Adrenal gland (tissue), 5 donors: ENCODE measurements at regions not wholly inside any gene's neighbourhood (a gene's known extent, or its start where the extent isn't known, plus 50 kb on each side); places are given as distances from the start of the nearest gene placed in this dataset.

ENCODE experiments used
- CTCF ChIP-seq, 6 experiments: fragments of 450-650 bp in 4 of 6; fragments of 200-600 bp in 2 of 6; sonication (generic) in 1 of 6; IDR thresholded peaks; 1 replicate in 5 of 6; 2 replicates in 1 of 6; pipeline versions ENCODE4 v1.5.1 to v1.8.0; 2016 to 2021; ENCODE audit warnings: antibody characterized with exemption in 6 of 6, mild to moderate bottlenecking in 2 of 6, moderate library complexity in 1 of 6
- POLR2A ChIP-seq, 2 donors: fragments of 450-650 bp; IDR thresholded peaks; one replicate each; pipeline ENCODE4 v1.6.1; 2017; ENCODE audit warnings: antibody characterized with exemption in 2 of 2, mild to moderate bottlenecking in 2 of 2, moderate library complexity in 1 of 2
- donor health status: DM: no; HTN: no; CAD: no.

GRCh38 chr2:183416753-183417152 lies 292.5 kb downstream of the NUP35 start:
- no peak for TF ChIP-seq CTCF (IDR thresholded peaks at IDR 0.05)
- no peak for TF ChIP-seq POLR2A (IDR thresholded peaks at IDR 0.05)
